Testis (tissue), 2 donors: ENCODE measurements at regions not wholly inside any gene's neighbourhood (a gene's known extent, or its start where the extent isn't known, plus 50 kb on each side); places are given as distances from the start of the nearest gene placed in this dataset.

Experiments used
- CTCF ChIP-seq, 3 experiments: fragments of 450-650 bp in 2 of 3; fragments of 200-600 bp in 1 of 3; sonication (generic) in 1 of 3; IDR thresholded peaks; one replicate each; pipeline ENCODE4 v1.5.1; 2016 to 2019; ENCODE audit warnings: antibody characterized with exemption in 3 of 3, mild to moderate bottlenecking in 2 of 3, moderate library complexity in 1 of 3
- POLR2A ChIP-seq: fragments of 450-650 bp; IDR thresholded peaks from one replicate; pipeline ENCODE4 v1.6.1; 2017; ENCODE audit warnings: antibody characterized with exemption, mild to moderate bottlenecking, moderate library complexity

GRCh38 chr5:4514067-4514648, 626.0 kb upstream of the ADAMTS16 start:
- TF ChIP-seq CTCF (IDR thresholded peaks at IDR 0.05) (no peak), POLR2A (no peak)
